Esophagus muscularis mucosa (tissue), 3 donors: ENCODE measurements at regions not wholly inside any gene's neighbourhood (a gene's known extent, or its start where the extent isn't known, plus 50 kb on each side); places are given as distances from the start of the nearest gene placed in this dataset.

Experiments used
- CTCF ChIP-seq, 3 experiments: fragments of 200-600 bp in 2 of 3; fragments of 450-650 bp in 1 of 3; sonication (generic) in 2 of 3; IDR thresholded peaks; one replicate each; pipeline ENCODE4 v1.5.1; 2017 to 2019; ENCODE audit warnings: antibody characterized with exemption in 3 of 3, mild to moderate bottlenecking in 2 of 3, moderate library complexity in 1 of 3
- POLR2A ChIP-seq: fragments of 450-650 bp; IDR thresholded peaks from one replicate; pipeline ENCODE4 v1.6.1; 2017; ENCODE audit warnings: antibody characterized with exemption, moderate library complexity, mild to moderate bottlenecking, low read depth
- POLR2AphosphoS5 ChIP-seq, 2 donors: sonication (generic); formaldehyde crosslinking; IDR thresholded peaks; one replicate each; pipeline ENCODE4 v1.6.1; 2017; ENCODE audit warnings: antibody characterized with exemption in 2 of 2

DNA sequence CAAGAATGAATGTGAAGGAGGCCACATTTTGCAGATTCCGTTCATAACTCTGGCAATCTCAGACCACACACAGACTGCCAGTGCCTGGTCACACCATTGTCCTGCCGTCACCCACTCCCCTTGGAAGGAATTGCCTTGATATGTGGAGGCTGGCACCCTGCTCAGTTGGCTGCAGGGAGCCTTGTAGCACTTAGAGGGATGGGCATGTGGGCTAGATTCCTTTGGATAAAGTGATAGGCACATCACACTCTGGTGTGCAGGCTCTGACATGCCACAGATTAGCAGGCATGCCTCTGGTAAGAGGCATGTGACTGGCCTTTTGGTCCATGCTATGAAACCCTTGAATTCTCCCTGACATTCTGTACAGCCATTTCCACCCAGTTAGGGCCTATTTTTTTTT lies 254.6 kb upstream of the PIK3R1 start:
- no peak for TF ChIP-seq POLR2A
- no peak for TF ChIP-seq CTCF (IDR thresholded peaks at IDR 0.05)
- TF ChIP-seq POLR2AphosphoS5 (IDR thresholded peaks at IDR 0.05): no peak
